ENCODE measurements at regions not wholly inside any gene's neighbourhood (a gene's known extent, or its start where the extent isn't known, plus 50 kb on each side); places are given as distances from the start of the nearest gene placed in this dataset.
"Not testable (repeated sequence)": the region's sequence is repeated elsewhere in the genome, so short reads cannot be mapped to it uniquely, and the experiment has no call there.

- no peak for DNase-seq (ENCODE audit: low spot score)
These were observed 170.8 kb downstream of the SUCLG1 start for GRCh38 chr2:84288293-84288692.

DNA sequence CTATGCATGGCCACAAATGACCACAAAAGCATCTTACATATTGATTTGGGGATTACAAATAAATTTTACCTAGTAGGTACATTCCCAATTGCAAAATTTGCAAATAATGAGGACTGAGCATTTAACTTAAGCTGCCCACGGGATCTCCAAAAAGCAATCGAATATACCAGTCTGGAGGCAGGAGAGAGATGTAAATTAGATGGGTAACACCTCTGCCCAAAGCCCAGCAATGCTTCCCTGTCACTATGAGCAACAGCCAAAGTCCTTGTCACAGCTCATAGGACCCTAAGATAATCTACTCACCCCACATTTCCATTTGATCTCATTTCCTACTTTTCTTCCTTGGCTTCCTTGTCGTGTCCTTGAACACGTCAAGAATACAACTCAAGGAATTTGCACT is 172.2 kb downstream of the SUCLG1 start:
- no peak for DNase-seq (ENCODE audit: low spot score)

GRCh38 chr2:84285056-84285747 is 173.9 kb downstream of the SUCLG1 start:
- DNase-seq (ENCODE audit: low spot score): no peak

DNA sequence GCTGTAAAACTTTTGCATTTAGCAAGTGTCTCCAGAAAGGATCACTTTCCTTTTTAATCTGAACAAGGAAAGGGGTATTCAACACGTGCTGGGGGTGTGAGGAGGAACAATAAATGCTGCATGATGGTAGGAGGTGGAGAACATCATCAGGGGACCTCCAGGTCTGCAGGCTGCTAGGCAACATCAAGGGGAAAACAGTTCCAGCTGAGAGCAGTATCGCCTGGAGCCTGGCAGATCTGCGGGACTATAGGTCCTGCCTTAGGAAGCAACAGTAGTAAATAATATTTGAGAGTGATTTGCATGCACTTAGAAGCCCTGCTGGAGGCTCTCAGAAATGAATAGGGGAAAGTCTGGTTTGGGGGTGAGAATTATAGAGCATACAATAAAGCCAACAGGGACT is 175.6 kb downstream of the SUCLG1 start:
- no peak for DNase-seq (ENCODE audit: low spot score)

DNA sequence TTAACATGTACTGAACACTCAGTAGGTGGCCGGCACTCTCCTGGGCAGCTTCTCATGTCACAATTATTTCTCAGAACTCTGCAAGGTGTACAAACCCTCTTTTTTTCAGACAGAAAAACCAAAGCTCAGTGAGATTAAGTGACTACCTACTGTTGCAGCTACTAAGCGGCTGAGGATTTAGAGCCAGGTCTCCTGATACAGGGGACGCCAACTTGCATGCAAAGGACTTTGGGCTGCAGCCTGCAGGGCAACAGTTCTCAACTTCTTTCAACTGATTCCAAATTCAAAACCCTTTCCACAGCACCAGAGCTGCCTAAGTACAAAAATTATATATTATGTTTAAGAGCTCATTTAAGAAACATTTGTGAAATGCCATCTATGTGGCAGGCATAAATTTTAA is 177.6 kb downstream of the SUCLG1 start:
- no peak for DNase-seq (ENCODE audit: low spot score)

DNA sequence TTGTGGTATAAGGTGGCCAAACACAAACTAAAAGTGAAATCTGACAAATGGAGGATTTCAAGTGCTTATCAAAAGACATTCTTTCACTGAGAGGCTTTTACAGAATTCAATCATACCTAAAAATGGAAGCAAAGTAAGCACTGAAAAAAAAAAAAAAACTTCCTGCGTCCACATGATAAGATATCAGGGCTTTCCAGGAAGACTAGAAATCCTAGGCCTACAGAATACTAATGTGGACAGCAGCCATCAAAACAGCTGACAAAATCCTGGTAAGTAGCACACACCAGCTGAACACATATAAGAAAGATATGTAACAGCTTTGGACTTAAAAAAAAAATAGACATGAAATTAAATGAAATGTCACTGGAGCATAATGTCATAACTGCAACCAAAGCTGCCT is 178.2 kb downstream of the SUCLG1 start:
- no peak for DNase-seq (ENCODE audit: low spot score)

- no peak for DNase-seq (ENCODE audit: low spot score)
These were observed 180.7 kb downstream of the SUCLG1 start for GRCh38 chr2:84278386-84278785.

- DNase-seq (ENCODE audit: low spot score): no peak
These were observed 182.4 kb downstream of the SUCLG1 start for GRCh38 chr2:84276590-84277255.

DNA sequence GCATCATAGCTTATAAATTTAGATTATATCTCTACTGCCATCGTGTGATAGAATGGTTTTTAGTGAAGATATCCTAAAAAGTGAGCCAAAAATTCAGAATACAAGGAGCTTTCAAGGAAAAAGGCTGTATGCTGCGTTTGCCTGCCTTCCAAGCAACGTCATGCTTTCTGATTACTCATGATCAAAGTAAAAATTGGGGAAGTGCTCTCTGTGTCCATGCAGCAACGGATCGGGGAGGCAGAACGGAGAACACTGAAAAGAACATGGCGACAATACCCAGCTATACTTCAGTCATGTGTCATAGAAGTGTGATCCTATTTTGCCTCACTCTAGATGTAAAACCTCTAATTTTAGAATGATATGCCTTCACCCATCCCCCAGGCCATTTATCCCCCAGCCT is 185.7 kb downstream of the SUCLG1 start:
- DNase-seq (ENCODE audit: low spot score): no peak

DNA sequence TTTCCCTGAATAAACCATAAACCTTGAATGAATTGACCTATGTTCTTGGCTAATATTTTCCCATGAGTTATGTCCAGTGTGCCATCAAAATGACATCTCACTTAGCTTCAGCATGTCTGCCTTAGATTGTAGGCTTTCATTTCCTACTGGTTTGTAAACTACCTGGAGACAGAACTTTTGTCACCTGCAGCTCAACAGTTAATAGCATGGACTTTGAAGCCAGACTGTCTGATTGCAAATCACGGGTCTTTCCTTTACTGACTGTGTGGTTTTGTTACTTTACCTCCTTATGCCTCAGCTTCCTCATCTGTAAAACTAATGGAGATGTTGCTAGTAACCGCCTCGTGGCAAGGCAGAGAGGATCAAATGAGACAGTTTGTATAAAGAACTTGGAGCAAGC is 187.1 kb downstream of the SUCLG1 start:
- no peak for DNase-seq (ENCODE audit: low spot score)

DNA sequence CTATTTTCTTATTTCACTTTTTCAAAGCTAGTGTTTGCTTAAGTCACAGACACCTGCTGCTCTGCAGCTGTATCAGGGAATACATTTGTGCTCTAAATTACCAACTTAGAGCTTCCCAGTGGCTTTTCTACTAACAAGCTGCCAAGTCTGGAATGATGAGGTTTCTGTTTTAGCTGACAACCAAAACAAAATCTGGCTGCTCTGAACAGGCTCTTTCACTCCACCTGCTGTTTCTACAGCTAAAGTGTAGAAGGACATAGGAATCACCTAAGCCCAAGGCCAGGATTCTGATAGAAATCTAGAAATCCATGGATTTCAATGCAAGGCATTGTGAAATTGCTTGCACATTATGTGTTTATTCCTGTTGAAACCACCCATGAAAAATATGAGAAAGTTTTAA is 201.2 kb downstream of the SUCLG1 start:
- DNase-seq (ENCODE audit: low spot score): no peak

- DNase-seq (ENCODE audit: low spot score): no peak
These were observed 207.3 kb downstream of the SUCLG1 start for GRCh38 chr2:84251651-84252302.

DNA sequence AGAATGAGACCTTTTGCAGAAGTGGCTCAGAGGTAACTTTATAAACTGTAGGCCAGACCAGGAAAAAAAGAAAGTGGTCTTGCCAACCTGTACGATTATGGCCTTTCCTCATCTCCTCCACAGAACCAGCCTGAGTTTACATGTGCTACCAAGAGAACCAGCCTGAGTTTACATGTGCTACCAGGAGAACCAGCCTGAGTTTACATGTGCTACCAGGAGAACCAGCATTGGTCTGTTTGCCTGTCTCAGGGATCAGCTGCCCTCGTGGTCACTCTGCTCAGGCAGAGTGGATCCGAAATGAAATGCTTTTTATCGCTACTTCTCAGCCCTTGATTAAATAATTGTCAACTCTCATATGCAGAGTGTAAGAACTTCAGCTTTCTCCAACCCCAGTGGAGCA is 209.9 kb downstream of the SUCLG1 start:
- DNase-seq (ENCODE audit: low spot score): no peak

GRCh38 chr2:84247532-84247931 is 211.5 kb downstream of the SUCLG1 start:
- no peak for DNase-seq (ENCODE audit: low spot score)

DNA sequence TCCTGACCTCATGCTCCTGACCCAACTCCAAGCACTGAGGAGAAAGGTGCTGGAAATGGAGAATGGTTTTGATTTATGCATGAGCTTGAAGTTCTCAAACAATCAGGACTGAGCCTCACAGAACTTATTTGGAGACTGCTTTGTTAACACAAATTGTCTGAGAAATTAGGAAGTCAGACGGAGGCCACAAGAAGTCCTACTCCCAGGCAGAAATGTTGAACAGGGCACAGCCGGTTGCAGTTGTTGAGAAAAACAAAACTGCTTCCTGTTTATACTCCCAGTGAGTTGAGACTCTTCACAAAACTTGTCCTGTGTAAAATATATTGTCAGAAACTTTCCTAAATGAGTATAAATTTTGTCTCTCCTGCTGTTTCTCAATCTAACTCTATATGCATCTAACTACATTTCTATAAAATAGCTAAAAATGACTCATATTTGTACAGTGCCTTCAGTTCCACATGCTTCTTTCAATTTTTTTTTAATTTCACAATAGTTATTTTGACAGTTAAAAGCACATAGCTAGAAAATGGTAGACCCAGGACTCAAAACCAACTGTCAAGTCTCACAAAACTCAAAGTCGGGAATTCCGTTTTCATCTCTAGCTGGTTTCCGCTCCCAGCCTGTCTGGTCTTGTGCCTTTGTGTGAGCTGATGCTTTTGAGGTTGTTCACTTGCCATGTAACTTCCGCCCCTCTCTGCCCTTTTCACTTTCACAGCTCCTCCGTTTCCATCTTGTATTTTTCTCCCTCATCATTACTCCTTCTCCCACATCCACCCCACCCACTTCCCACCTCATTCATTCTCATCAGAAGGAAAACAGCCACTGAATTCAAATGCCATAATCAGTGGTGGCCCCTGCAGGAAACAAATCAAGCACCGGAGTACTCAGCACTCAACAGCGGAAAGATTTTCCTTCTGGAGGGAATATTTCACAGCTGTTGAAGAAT is 215.0 kb downstream of the SUCLG1 start:
- no peak for DNase-seq (ENCODE audit: low spot score)

DNA sequence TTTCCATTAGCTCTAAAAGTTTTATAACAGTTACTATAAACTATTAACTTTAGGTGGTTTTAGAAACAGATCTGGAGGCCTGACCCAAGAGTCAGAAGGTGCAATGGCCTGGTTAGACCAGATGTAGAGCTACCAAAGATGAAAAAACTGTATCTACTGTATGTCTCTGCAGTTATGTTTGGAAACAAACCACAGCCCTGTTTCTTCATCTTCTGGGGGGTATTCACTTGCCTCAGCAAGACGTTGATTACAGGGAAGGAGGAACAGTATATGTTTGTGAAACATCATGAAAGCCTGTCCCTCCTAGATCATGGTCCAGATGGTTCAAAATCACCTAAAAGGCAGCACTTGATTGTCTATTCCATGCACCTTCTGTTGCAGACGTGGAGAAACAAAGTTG is 220.2 kb downstream of the SUCLG1 start:
- DNase-seq (ENCODE audit: low spot score): no peak

DNA sequence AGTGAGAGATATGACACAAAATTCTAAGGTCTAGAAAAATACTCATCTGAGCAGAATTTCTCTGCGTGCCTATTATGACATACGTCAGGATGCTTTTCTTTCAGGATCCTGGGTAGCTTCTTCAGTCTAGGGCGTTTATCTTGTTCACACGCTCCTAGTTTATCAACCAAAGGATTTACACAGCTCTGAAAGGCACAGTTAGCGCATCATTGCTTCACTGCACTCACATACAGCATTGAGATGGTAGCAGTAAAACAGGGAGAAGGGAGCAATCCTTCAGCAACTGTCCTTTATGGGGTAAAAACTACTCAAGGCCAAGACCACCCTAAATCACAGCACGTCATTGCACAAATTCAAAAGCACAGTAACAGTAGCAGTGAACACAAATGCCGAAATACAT is 222.8 kb downstream of the SUCLG1 start:
- no peak for DNase-seq (ENCODE audit: low spot score)

DNA sequence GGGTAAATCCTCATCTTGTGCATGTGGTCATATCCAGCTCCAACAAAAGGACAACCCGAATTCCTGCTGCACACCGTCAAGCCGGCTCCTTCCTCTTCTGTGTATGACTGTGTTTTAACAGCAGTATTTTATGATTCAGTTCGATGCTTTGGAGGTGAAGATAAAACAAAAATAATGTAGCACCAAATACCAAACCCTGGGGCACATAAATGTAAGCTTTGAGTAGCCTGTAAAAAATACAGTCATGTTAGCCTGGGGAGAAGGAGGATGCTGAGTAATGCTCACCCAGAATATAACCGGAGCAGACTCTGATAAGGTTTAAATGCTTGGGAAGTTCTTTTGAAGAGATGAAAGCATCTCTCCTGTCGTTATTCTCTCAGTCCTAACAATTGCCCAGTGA is 225.0 kb downstream of the SUCLG1 start:
- no peak for DNase-seq (ENCODE audit: low spot score)

GRCh38 chr2:84231478-84231877 is 227.6 kb downstream of the SUCLG1 start:
- DNase-seq (ENCODE audit: low spot score): no peak

GRCh38 chr2:84224121-84224520 is 235.0 kb downstream of the SUCLG1 start:
- no peak for DNase-seq (ENCODE audit: low spot score)

DNA sequence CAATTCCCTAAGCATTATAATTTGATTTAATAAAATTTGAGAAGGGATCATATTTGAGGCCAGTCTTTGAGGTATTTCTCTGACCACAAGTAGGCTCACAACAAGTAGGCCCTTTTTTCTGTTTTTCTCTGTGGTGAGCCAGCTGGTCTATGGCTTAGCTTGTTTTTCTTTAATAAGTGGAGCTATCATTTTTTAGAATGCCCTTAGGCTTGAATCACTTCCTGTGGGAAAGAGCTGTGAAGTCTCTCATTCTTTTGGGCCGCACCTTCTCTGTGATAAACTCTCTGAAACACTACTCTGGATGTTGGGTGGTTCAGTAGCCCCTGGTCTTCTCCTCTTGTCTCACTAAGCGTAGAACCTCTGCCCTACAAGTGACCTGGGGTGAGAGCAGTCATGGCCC is 235.9 kb downstream of the SUCLG1 start:
- no peak for DNase-seq (ENCODE audit: low spot score)

GRCh38 chr2:84221102-84221501 is 238.0 kb downstream of the SUCLG1 start:
- DNase-seq (ENCODE audit: low spot score): not testable (repeated sequence)

All from ureter (tissue), 1 donor.